HFFc6 (cell line): ENCODE measurements at regions not wholly inside any gene's neighbourhood (a gene's known extent, or its start where the extent isn't known, plus 50 kb on each side); places are given as distances from the start of the nearest gene placed in this dataset.

ENCODE experiments used
- DNase-seq: peaks from one replicate; pipeline ENCODE4 v3.0.0-alpha.2; 2018
- H3K27ac Mint-ChIP-seq: 2 replicates; pipeline ENCODE4 v1.8.0; 2020; ENCODE audit warnings: mild to moderate bottlenecking, mixed read lengths
- H3K27me3 Mint-ChIP-seq: 2 replicates; pipeline ENCODE4 v1.8.0; 2021; ENCODE audit warnings: mild to moderate bottlenecking, moderate library complexity, mixed read lengths; ENCODE audit not compliant: insufficient read depth
- H3K36me3 Mint-ChIP-seq: 2 replicates; pipeline ENCODE4 v1.8.0; 2021; ENCODE audit warnings: low read depth, mixed read lengths
- H3K4me1 Mint-ChIP-seq: 2 replicates; pipeline ENCODE4 v1.8.0; 2020; ENCODE audit warnings: low read depth, mixed read lengths
- H3K4me3 Mint-ChIP-seq: 2 replicates; pipeline ENCODE4 v1.8.0; 2020; ENCODE audit warnings: mild to moderate bottlenecking, moderate library complexity, mixed read lengths
- H3K9me3 Mint-ChIP-seq: 2 replicates; pipeline ENCODE4 v1.8.0; 2020; ENCODE audit warnings: mild to moderate bottlenecking, mixed read lengths
- CTCF ChIP-seq: fragments of 200-600 bp; sonication (generic); IDR thresholded peaks from 2 replicates; pipeline ENCODE4 v1.5.0; 2021; ENCODE audit warnings: antibody characterized with exemption, mild to moderate bottlenecking

- TF ChIP-seq CTCF, result no peak
These were observed 110.1 kb upstream of the CENPE start for GRCh38 chr4:103308248-103308561.

GRCh38 chr4:103307453-103308247 is 109.5 kb upstream of the CENPE start:
- no peaks in the 10 kb centered on the region for H3K36me3 Mint-ChIP-seq
- H3K27me3 Mint-ChIP-seq, result peaks cover 1% of the 10 kb centered on the region; the same call in 1 of the 2 replicates
- no peak for DNase-seq
- no peak for TF ChIP-seq CTCF
- H3K9me3 Mint-ChIP-seq, result no peaks in the 10 kb centered on the region; the same call in 1 of the 2 replicates
- no peak overlapping the region for H3K27ac Mint-ChIP-seq
- peak overlapping the region; percentile 70; the same call in 1 of the 2 replicates for H3K4me3 Mint-ChIP-seq
- peaks cover 6% of the 10 kb centered on the region; the same call in 1 of the 2 replicates for H3K4me1 Mint-ChIP-seq

More at GRCh38 chr4:103308248-103308561, 110.1 kb upstream of the CENPE start:
- Mint-ChIP-seq H3K36me3 (no peaks in the 10 kb centered on the region), H3K4me3 (no peak overlapping the region), H3K9me3 (peaks cover 4% of the 10 kb centered on the region; the same call in 1 of the 2 replicates), H3K4me1 (peaks cover 6% of the 10 kb centered on the region; the same call in 1 of the 2 replicates), H3K27me3 (peaks cover 1% of the 10 kb centered on the region; the same call in 1 of the 2 replicates), H3K27ac (no peak overlapping the region)
- DNase-seq, result no peak

GRCh38 chr4:103306870-103307375 is 108.8 kb upstream of the CENPE start:
- Mint-ChIP-seq H3K36me3 (no peaks in the 10 kb centered on the region), H3K4me3 (peak overlapping the region; percentile 70), H3K27me3 (peaks cover 1% of the 10 kb centered on the region; the same call in 1 of the 2 replicates), H3K27ac (no peak overlapping the region), H3K9me3 (no peaks in the 10 kb centered on the region; the same call in 1 of the 2 replicates), H3K4me1 (peaks cover 6% of the 10 kb centered on the region; the same call in 1 of the 2 replicates)
- DNase-seq, result no peak
- TF ChIP-seq CTCF, result no peak

- no peak for DNase-seq
- H3K27ac Mint-ChIP-seq, result no peak overlapping the region
- H3K36me3 Mint-ChIP-seq, result no peaks in the 10 kb centered on the region
- peaks cover 1% of the 10 kb centered on the region; the same call in 1 of the 2 replicates for H3K27me3 Mint-ChIP-seq
- H3K4me3 Mint-ChIP-seq, result no peak overlapping the region
- TF ChIP-seq CTCF, result no peak
- no peaks in the 10 kb centered on the region; the same call in 1 of the 2 replicates for H3K9me3 Mint-ChIP-seq
- peaks cover 6% of the 10 kb centered on the region; the same call in 1 of the 2 replicates for H3K4me1 Mint-ChIP-seq
These were observed 107.2 kb upstream of the CENPE start for GRCh38 chr4:103305355-103305754.

GRCh38 chr4:103303011-103303410 is 104.9 kb upstream of the CENPE start:
- no peak for TF ChIP-seq CTCF
- Mint-ChIP-seq H3K27me3 (peaks cover 1% of the 10 kb centered on the region; the same call in 1 of the 2 replicates), H3K9me3 (no peaks in the 10 kb centered on the region), H3K27ac (no peak overlapping the region), H3K4me3 (no peak overlapping the region), H3K36me3 (no peaks in the 10 kb centered on the region), H3K4me1 (peaks cover 6% of the 10 kb centered on the region; the same call in 1 of the 2 replicates)
- no peak for DNase-seq
